Thyroid gland (tissue), 4 donors: ENCODE measurements at regions not wholly inside any gene's neighbourhood (a gene's known extent, or its start where the extent isn't known, plus 50 kb on each side); places are given as distances from the start of the nearest gene placed in this dataset.

Experiments used
- DNase-seq, 2 donors: peaks; one replicate each; pipeline ENCODE4 v3.0.0-alpha.2; 2019
- H3K27ac ChIP-seq, 3 donors: fragments of 200-600 bp; sonication (generic); 1 replicate in 2 of 3; 2 replicates in 1 of 3; pipeline ENCODE4 v1.5.1; 2016 to 2019; ENCODE audit warnings: mild to moderate bottlenecking in 1 of 3, moderate library complexity in 1 of 3
- H3K27me3 ChIP-seq: fragments of 200-600 bp; sonication (generic); one replicate; pipeline ENCODE4 v1.5.1; 2019
- H3K36me3 ChIP-seq, 2 donors: fragments of 200-600 bp; sonication (generic); one replicate each; pipeline ENCODE4 v1.5.1; 2016 to 2019
- H3K4me1 ChIP-seq, 2 donors: fragments of 200-600 bp; sonication (generic); one replicate each; pipeline ENCODE4 v1.5.1; 2017 to 2019
- H3K4me3 ChIP-seq, 3 donors: fragments of 200-600 bp; sonication (generic); replicated peaks in 1 of 3; 1 replicate in 2 of 3; 2 replicates in 1 of 3; pipeline ENCODE4 v1.5.1; 2016; ENCODE audit warnings: mild to moderate bottlenecking in 1 of 3
- H3K9me3 ChIP-seq: fragments of 200-600 bp; sonication (generic); one replicate; pipeline ENCODE4 v1.5.1; 2017
- POLR2A ChIP-seq, 2 donors: fragments of 450-650 bp; IDR thresholded peaks; one replicate each; pipeline ENCODE4 v1.6.1; 2017; ENCODE audit warnings: antibody characterized with exemption in 2 of 2, mild to moderate bottlenecking in 2 of 2, moderate library complexity in 1 of 2
- WGBS, 2 donors: methylation state at CpG; one replicate each; pipeline ENCODE4 v1.1.5; 2017; 5-methylcytosine and 5-hydroxymethylcytosine counted together
- intact Hi-C: fragments of 100-400 bp; cut with DNase I; formaldehyde crosslinking; loops from one replicate; pipeline ENCODE4 v1.15.1; 2023
- TF ChIP-seq, protein P1 (sequence below), 6 experiments: fragments of 200-600 bp in 3 of 6; fragments of 450-650 bp in 3 of 6; sonication (generic) in 3 of 6; IDR thresholded peaks; one replicate each; pipeline ENCODE4 v1.5.1; 2016 to 2019; ENCODE audit warnings: antibody characterized with exemption in 6 of 6, mild to moderate bottlenecking in 2 of 6, inconsistent platforms in 1 of 6, moderate library complexity in 1 of 6

DNA sequence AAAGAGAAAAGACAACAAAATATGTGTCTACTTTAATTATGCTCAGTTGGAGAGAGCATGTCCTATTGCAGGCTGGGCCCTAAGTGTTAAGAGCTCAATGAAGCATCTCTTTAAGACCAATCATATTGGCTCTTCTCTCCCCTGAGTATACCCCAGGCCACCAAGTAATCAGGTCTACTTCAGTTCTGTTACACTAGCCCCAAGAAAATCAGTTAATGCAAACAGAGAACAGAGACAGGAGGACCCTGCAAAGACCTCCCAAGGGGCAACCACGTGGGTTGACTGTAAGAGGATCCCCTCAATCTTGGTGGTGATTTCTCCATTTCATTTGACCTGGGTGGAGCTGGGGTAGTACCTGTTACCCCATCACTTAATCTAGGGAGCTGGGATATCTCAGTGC lies 451.0 kb upstream of the ZNF507 start:
- Histone ChIP-seq H3K36me3 (no peaks in the 10 kb centered on the region), H3K27me3 (no peaks in the 10 kb centered on the region), H3K4me1 (no peaks in the 10 kb centered on the region), H3K9me3 (no peaks in the 10 kb centered on the region), H3K27ac (no peak overlapping the region), H3K4me3 (no peak overlapping the region)
- intact Hi-C loops: no loop called here
- WGBS, 2 donors: 40 to 50% methylated on average over 1 of the region's 1 CpG
- DNase-seq: no peak
- TF ChIP-seq, protein P1, sequence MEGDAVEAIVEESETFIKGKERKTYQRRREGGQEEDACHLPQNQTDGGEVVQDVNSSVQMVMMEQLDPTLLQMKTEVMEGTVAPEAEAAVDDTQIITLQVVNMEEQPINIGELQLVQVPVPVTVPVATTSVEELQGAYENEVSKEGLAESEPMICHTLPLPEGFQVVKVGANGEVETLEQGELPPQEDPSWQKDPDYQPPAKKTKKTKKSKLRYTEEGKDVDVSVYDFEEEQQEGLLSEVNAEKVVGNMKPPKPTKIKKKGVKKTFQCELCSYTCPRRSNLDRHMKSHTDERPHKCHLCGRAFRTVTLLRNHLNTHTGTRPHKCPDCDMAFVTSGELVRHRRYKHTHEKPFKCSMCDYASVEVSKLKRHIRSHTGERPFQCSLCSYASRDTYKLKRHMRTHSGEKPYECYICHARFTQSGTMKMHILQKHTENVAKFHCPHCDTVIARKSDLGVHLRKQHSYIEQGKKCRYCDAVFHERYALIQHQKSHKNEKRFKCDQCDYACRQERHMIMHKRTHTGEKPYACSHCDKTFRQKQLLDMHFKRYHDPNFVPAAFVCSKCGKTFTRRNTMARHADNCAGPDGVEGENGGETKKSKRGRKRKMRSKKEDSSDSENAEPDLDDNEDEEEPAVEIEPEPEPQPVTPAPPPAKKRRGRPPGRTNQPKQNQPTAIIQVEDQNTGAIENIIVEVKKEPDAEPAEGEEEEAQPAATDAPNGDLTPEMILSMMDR (IDR thresholded peaks at IDR 0.05): no peak
- TF ChIP-seq POLR2A (IDR thresholded peaks at IDR 0.05): no peak

DNA sequence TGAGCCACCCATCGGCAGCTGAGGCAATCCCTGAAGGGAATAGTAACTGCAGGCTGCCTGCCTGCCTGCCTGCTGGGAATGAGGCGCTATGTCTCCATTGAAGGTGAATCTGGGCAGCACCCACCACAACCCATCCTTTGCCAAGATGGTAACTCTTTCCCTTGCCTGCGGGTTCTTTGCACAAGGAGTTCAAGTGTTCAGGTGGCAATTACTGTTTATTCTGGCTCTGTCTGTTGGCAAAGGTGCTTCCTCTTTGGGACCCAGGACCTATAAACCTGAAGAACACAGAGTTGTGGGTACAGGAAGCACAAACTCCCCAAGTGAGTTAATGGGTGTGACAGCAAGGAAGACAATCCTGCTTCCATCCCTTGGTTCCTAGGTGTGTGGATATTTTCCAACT lies 448.1 kb upstream of the ZNF507 start:
- no peak for TF ChIP-seq POLR2A (IDR thresholded peaks at IDR 0.05)
- TF ChIP-seq, protein P1 (IDR thresholded peaks at IDR 0.05): no peak
- Histone ChIP-seq H3K36me3 (no peaks in the 10 kb centered on the region), H3K27me3 (no peaks in the 10 kb centered on the region), H3K4me1 (no peaks in the 10 kb centered on the region), H3K4me3 (no peak overlapping the region), H3K27ac (no peak overlapping the region), H3K9me3 (no peaks in the 10 kb centered on the region)
- intact Hi-C loops: no loop called here
- WGBS, 2 donors: 85 to 93% methylated on average over 3 of the region's 3 CpGs
- DNase-seq: no peak

DNA sequence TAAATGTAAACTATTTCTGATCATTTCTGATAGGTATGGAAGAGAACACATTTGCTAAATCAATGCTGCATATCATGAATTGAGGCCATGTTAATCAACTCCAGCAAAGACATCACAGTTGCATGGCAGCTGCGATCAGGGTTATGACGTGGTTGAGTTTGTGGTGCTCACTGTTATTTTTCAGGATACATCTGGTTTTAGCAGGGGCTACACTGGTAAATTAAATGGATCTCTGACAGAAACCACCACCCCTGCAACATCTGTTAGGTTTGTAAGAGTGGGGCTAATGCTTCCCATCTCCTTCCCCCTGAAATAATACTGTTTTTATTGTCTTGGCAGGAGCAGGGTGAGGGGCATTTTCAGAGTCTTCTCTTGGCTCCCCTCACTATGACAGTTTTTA lies 444.4 kb upstream of the ZNF507 start:
- intact Hi-C loops: no loop called here
- 79 to 81% methylated on average over 2 of the region's 2 CpGs for WGBS, 2 donors
- no peaks in the 10 kb centered on the region for H3K4me1 ChIP-seq
- no peaks in the 10 kb centered on the region for H3K36me3 ChIP-seq
- no peaks in the 10 kb centered on the region for H3K9me3 ChIP-seq
- TF ChIP-seq POLR2A (IDR thresholded peaks at IDR 0.05): no peak
- TF ChIP-seq, protein P1 (IDR thresholded peaks at IDR 0.05): no peak
- H3K27ac ChIP-seq: no peak overlapping the region
- no peaks in the 10 kb centered on the region for H3K27me3 ChIP-seq
- DNase-seq: no peak
- no peak overlapping the region for H3K4me3 ChIP-seq

DNA sequence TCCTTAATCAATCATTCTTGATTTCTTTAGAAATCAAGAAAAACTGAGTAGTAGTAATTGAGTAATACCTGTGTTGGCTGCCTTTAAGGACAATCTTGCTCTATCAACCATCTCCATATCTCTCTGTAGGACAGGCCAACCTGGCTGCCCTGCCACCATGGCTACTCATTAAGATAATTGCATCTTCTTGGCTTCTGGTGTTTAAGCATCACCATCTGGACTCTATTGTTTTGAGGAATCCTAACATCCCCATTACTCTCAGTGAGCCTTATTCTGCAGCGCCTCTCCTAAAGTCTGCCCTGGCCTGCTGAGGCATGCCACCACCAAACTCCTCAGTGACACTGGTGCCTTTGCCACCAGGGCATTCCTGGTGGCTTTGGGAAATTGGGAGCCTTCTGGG lies 442.6 kb upstream of the ZNF507 start:
- H3K4me1 ChIP-seq: no peaks in the 10 kb centered on the region
- H3K36me3 ChIP-seq: no peaks in the 10 kb centered on the region
- no peak for DNase-seq
- intact Hi-C loops: no loop called here
- no peaks in the 10 kb centered on the region for H3K27me3 ChIP-seq
- H3K4me3 ChIP-seq: no peak overlapping the region
- 83 to 100% methylated on average over 1 of the region's 1 CpG for WGBS, 2 donors
- TF ChIP-seq, protein P1 (IDR thresholded peaks at IDR 0.05): no peak
- TF ChIP-seq POLR2A (IDR thresholded peaks at IDR 0.05): no peak
- no peak overlapping the region for H3K27ac ChIP-seq
- H3K9me3 ChIP-seq: no peaks in the 10 kb centered on the region

DNA sequence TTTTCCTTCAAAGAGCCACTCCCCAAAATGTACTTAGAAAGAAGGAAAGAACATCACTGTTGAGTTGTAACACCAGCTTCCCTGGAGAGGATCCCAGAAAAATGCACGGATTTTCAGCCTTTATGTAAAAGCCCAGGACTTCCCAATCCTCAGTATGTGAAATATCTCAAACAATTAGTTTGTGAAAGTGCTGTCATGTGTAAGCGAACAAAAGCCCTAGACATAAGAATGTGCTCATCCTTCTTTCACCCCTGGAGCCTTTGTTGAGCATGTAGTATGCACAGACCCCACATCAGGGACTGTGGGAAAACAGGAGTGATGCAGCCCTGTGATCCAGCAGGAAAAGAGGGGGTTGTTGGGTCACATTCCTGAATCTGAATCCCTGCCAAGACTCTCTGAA lies 441.4 kb upstream of the ZNF507 start:
- TF ChIP-seq, protein P1 (IDR thresholded peaks at IDR 0.05): no peak
- no peak for TF ChIP-seq POLR2A (IDR thresholded peaks at IDR 0.05)

More for the DNA sequence above, 441.4 kb upstream of the ZNF507 start:
- Histone ChIP-seq H3K4me1 (no peaks in the 10 kb centered on the region), H3K4me3 (no peak overlapping the region), H3K36me3 (no peaks in the 10 kb centered on the region), H3K27me3 (no peaks in the 10 kb centered on the region), H3K27ac (no peak overlapping the region), H3K9me3 (no peaks in the 10 kb centered on the region)
- intact Hi-C loops: no loop called here
- no peak for DNase-seq
- whole genome bisulfite sequencing, 2 donors: 62 to 73% methylated on average over 2 of the region's 2 CpGs
